DOHH2 (cell line): ENCODE measurements at regions not wholly inside any gene's neighbourhood (a gene's known extent, or its start where the extent isn't known, plus 50 kb on each side); places are given as distances from the start of the nearest gene placed in this dataset.

Experiments
- H3F3A ChIP-seq: fragments of 200-600 bp; sonication (generic), shearing (Covaris generic); 2 replicates; pipeline ENCODE4 v1.6.0; 2016; ENCODE audit warnings: antibody characterized with exemption, mild to moderate bottlenecking; ENCODE audit not compliant: control insufficient read depth, insufficient read depth
- H3K27ac ChIP-seq: fragments of 200-600 bp; sonication (generic); 2 replicates; pipeline ENCODE4 v1.5.1; 2014; ENCODE audit warnings: low read depth, mild to moderate bottlenecking, low read length, moderate library complexity
- H3K27me3 ChIP-seq: fragments of 200-600 bp; sonication (generic); 2 replicates; pipeline ENCODE4 v1.6.1; 2014; ENCODE audit warnings: mild to moderate bottlenecking, low read length, mixed read lengths; ENCODE audit not compliant: control insufficient read depth
- H3K36me3 ChIP-seq: fragments of 200-600 bp; sonication (generic); 2 replicates; pipeline ENCODE4 v1.6.1; 2014; ENCODE audit warnings: mild to moderate bottlenecking, low read length, moderate library complexity, mixed read lengths; ENCODE audit not compliant: control insufficient read depth
- H3K4me1 ChIP-seq: fragments of 200-600 bp; sonication (generic); 2 replicates; pipeline ENCODE4 v1.6.1; 2014; ENCODE audit warnings: mild to moderate bottlenecking, low read length, mixed read lengths; ENCODE audit not compliant: control insufficient read depth
- H3K4me2 ChIP-seq: fragments of 200-600 bp; sonication (generic); 2 replicates; pipeline ENCODE4 v1.6.0; 2014; ENCODE audit warnings: mild to moderate bottlenecking, low read length, moderate library complexity
- H3K4me3 ChIP-seq: fragments of 200-600 bp; sonication (generic); 2 replicates; pipeline ENCODE4 v1.5.1; 2014; ENCODE audit warnings: mild to moderate bottlenecking, low read length, mixed read lengths
- H3K79me2 ChIP-seq: fragments of 200-600 bp; sonication (generic); 2 replicates; pipeline ENCODE4 v1.6.1; 2014; ENCODE audit warnings: mild to moderate bottlenecking, low read length, mixed read lengths; ENCODE audit not compliant: control insufficient read depth
- H3K9me2 ChIP-seq: fragments of 200-600 bp; sonication (generic); replicated peaks from 2 replicates; pipeline ENCODE4 v1.6.1; 2014; ENCODE audit warnings: mild to moderate bottlenecking, low read length, mixed read lengths; ENCODE audit not compliant: control insufficient read depth
- H3K9me3 ChIP-seq: fragments of 200-600 bp; sonication (generic); 2 replicates; pipeline ENCODE4 v1.6.1; 2014; ENCODE audit warnings: antibody characterized with exemption, low read length, mixed read lengths; ENCODE audit not compliant: control insufficient read depth, insufficient read depth
- H4K20me1 ChIP-seq: fragments of 200-600 bp; sonication (generic); 2 replicates; pipeline ENCODE4 v1.6.0; 2014; ENCODE audit warnings: low read depth, mild to moderate bottlenecking, antibody characterized with exemption, low read length, moderate library complexity; ENCODE audit not compliant: control insufficient read depth, insufficient read depth
- CTCF ChIP-seq: fragments of 200-600 bp; sonication (generic); IDR thresholded peaks from one replicate; pipeline ENCODE4 v1.5.1; 2014; ENCODE audit warnings: antibody characterized with exemption, mild to moderate bottlenecking, low read depth, low read length; ENCODE audit not compliant: poor library complexity, severe bottlenecking
- EZH2phosphoT487 ChIP-seq: fragments of 200-600 bp; sonication (generic); IDR thresholded peaks from 2 replicates; pipeline ENCODE4 v1.6.1; 2017; ENCODE audit warnings: borderline replicate concordance, mild to moderate bottlenecking, antibody characterized with exemption, low read length, moderate library complexity, mixed read lengths

- H3K9me2 ChIP-seq: no peaks in the 10 kb centered on the region
- H3K4me2 ChIP-seq: no peak overlapping the region
- no peaks in the 10 kb centered on the region for H3K4me1 ChIP-seq
- H3K27ac ChIP-seq: no peak overlapping the region
- H3K79me2 ChIP-seq: no peaks in the 10 kb centered on the region
- H3F3A ChIP-seq: no peaks in the 10 kb centered on the region
- H3K9me3 ChIP-seq: no peaks in the 10 kb centered on the region
- H3K27me3 ChIP-seq: no peaks in the 10 kb centered on the region; the same call in 1 of the 2 replicates
- H3K36me3 ChIP-seq: no peaks in the 10 kb centered on the region
- TF ChIP-seq EZH2phosphoT487: no peak
- TF ChIP-seq CTCF: no peak
- H4K20me1 ChIP-seq: no peaks in the 10 kb centered on the region
- H3K4me3 ChIP-seq: no peak overlapping the region
Measured at GRCh38 chr6:4687989-4688947, 87.9 kb upstream of the CDYL start.

- no peaks in the 10 kb centered on the region for H3K36me3 ChIP-seq
- H3K9me3 ChIP-seq: no peaks in the 10 kb centered on the region
- no peaks in the 10 kb centered on the region; the same call in 1 of the 2 replicates for H3K27me3 ChIP-seq
- H3K79me2 ChIP-seq: no peaks in the 10 kb centered on the region
- no peaks in the 10 kb centered on the region for H3K9me2 ChIP-seq
- H3K4me1 ChIP-seq: no peaks in the 10 kb centered on the region
- H3K4me2 ChIP-seq: no peak overlapping the region
- no peak for TF ChIP-seq CTCF
- no peaks in the 10 kb centered on the region for H4K20me1 ChIP-seq
- no peak overlapping the region for H3K4me3 ChIP-seq
- no peak overlapping the region for H3K27ac ChIP-seq
- no peaks in the 10 kb centered on the region for H3F3A ChIP-seq
Measured at GRCh38 chr6:4687656-4687988, 88.6 kb upstream of the CDYL start.

GRCh38 chr6:4682431-4683097 is 93.6 kb upstream of the CDYL start:
- Histone ChIP-seq H3K4me3 (no peak overlapping the region), H3K4me1 (no peaks in the 10 kb centered on the region), H3K27me3 (no peaks in the 10 kb centered on the region), H3K27ac (no peak overlapping the region), H4K20me1 (no peaks in the 10 kb centered on the region), H3K9me2 (no peaks in the 10 kb centered on the region), H3F3A (no peaks in the 10 kb centered on the region), H3K36me3 (no peaks in the 10 kb centered on the region), H3K4me2 (no peak overlapping the region), H3K9me3 (no peaks in the 10 kb centered on the region), H3K79me2 (no peaks in the 10 kb centered on the region)
- TF ChIP-seq EZH2phosphoT487: no peak
- TF ChIP-seq CTCF: no peak
